ENCODE measurements at regions not wholly inside any gene's neighbourhood (a gene's known extent, or its start where the extent isn't known, plus 50 kb on each side); places are given as distances from the start of the nearest gene placed in this dataset.

GRCh38 chr1:175877939-175878737 is 134.7 kb upstream of the TNR start:
- Histone ChIP-seq H3K9me3 (ENCODE audit: control insufficient read depth, insufficient read depth, low read length) (no peaks in the 10 kb centered on the region), H3K9ac (ENCODE audit: low read depth, low read length) (no peak overlapping the region), H3K4me1 (ENCODE audit: insufficient read depth, low read length) (no peaks in the 10 kb centered on the region), H3K36me3 (ENCODE audit: insufficient read depth, low read length) (no peaks in the 10 kb centered on the region)

GRCh38 chr1:175875556-175875955 is 132.2 kb upstream of the TNR start:
- Histone ChIP-seq H3K4me1 (ENCODE audit: insufficient read depth, low read length) (no peaks in the 10 kb centered on the region), H3K9ac (ENCODE audit: low read depth, low read length) (no peak overlapping the region), H3K9me3 (ENCODE audit: control insufficient read depth, insufficient read depth, low read length) (no peaks in the 10 kb centered on the region), H3K36me3 (ENCODE audit: insufficient read depth, low read length) (no peaks in the 10 kb centered on the region)

GRCh38 chr1:175874081-175874480 is 130.7 kb upstream of the TNR start:
- no peaks in the 10 kb centered on the region for H3K9me3 ChIP-seq (ENCODE audit: control insufficient read depth, insufficient read depth, low read length)
- H3K4me1 ChIP-seq (ENCODE audit: insufficient read depth, low read length), result no peaks in the 10 kb centered on the region
- H3K36me3 ChIP-seq (ENCODE audit: insufficient read depth, low read length), result no peaks in the 10 kb centered on the region
- no peak overlapping the region for H3K9ac ChIP-seq (ENCODE audit: low read depth, low read length)

GRCh38 chr1:175873290-175873935 is 130.0 kb upstream of the TNR start:
- no peak overlapping the region for H3K9ac ChIP-seq (ENCODE audit: low read depth, low read length)
- H3K4me1 ChIP-seq (ENCODE audit: insufficient read depth, low read length), result no peaks in the 10 kb centered on the region
- no peaks in the 10 kb centered on the region for H3K36me3 ChIP-seq (ENCODE audit: insufficient read depth, low read length)
- no peaks in the 10 kb centered on the region for H3K9me3 ChIP-seq (ENCODE audit: control insufficient read depth, insufficient read depth, low read length)

GRCh38 chr1:175872588-175872987 is 129.2 kb upstream of the TNR start:
- Histone ChIP-seq H3K9ac (ENCODE audit: low read depth, low read length) (no peak overlapping the region), H3K36me3 (ENCODE audit: insufficient read depth, low read length) (no peaks in the 10 kb centered on the region), H3K4me1 (ENCODE audit: insufficient read depth, low read length) (no peaks in the 10 kb centered on the region), H3K9me3 (ENCODE audit: control insufficient read depth, insufficient read depth, low read length) (no peaks in the 10 kb centered on the region)

GRCh38 chr1:175871647-175872046 is 128.3 kb upstream of the TNR start:
- Histone ChIP-seq H3K9me3 (ENCODE audit: control insufficient read depth, insufficient read depth, low read length) (no peaks in the 10 kb centered on the region), H3K4me1 (ENCODE audit: insufficient read depth, low read length) (peaks cover under 1% of the 10 kb centered on the region; the same call in 1 of the 2 replicates), H3K36me3 (ENCODE audit: insufficient read depth, low read length) (no peaks in the 10 kb centered on the region), H3K9ac (ENCODE audit: low read depth, low read length) (no peak overlapping the region)

GRCh38 chr1:175870217-175870616 is 126.8 kb upstream of the TNR start:
- no peaks in the 10 kb centered on the region for H3K9me3 ChIP-seq (ENCODE audit: control insufficient read depth, insufficient read depth, low read length)
- H3K36me3 ChIP-seq (ENCODE audit: insufficient read depth, low read length), result no peaks in the 10 kb centered on the region
- no peak overlapping the region for H3K9ac ChIP-seq (ENCODE audit: low read depth, low read length)
- peaks cover 12% of the 10 kb centered on the region for H3K4me1 ChIP-seq (ENCODE audit: insufficient read depth, low read length)

- Histone ChIP-seq H3K4me1 (ENCODE audit: insufficient read depth, low read length) (peaks cover 29% of the 10 kb centered on the region), H3K9ac (ENCODE audit: low read depth, low read length) (no peak overlapping the region), H3K36me3 (ENCODE audit: insufficient read depth, low read length) (no peaks in the 10 kb centered on the region), H3K9me3 (ENCODE audit: control insufficient read depth, insufficient read depth, low read length) (no peaks in the 10 kb centered on the region)
Measured at GRCh38 chr1:175866776-175867175, 123.4 kb upstream of the TNR start.

- H3K36me3 ChIP-seq (ENCODE audit: insufficient read depth, low read length), result no peaks in the 10 kb centered on the region
- no peaks in the 10 kb centered on the region for H3K9me3 ChIP-seq (ENCODE audit: control insufficient read depth, insufficient read depth, low read length)
- no peak overlapping the region for H3K9ac ChIP-seq (ENCODE audit: low read depth, low read length)
- peaks cover 31% of the 10 kb centered on the region for H3K4me1 ChIP-seq (ENCODE audit: insufficient read depth, low read length)
Measured at GRCh38 chr1:175865041-175865766, 121.8 kb upstream of the TNR start.

- Histone ChIP-seq H3K9ac (ENCODE audit: low read depth, low read length) (no peak overlapping the region), H3K36me3 (ENCODE audit: insufficient read depth, low read length) (no peaks in the 10 kb centered on the region), H3K9me3 (ENCODE audit: control insufficient read depth, insufficient read depth, low read length) (no peaks in the 10 kb centered on the region), H3K4me1 (ENCODE audit: insufficient read depth, low read length) (peaks cover 31% of the 10 kb centered on the region)
Measured at GRCh38 chr1:175864625-175865024, 121.2 kb upstream of the TNR start.

- Histone ChIP-seq H3K4me1 (ENCODE audit: insufficient read depth, low read length) (peaks cover 31% of the 10 kb centered on the region), H3K36me3 (ENCODE audit: insufficient read depth, low read length) (no peaks in the 10 kb centered on the region)
Measured at GRCh38 chr1:175864183-175864582, 120.8 kb upstream of the TNR start.

GRCh38 chr1:175863299-175864050 is 120.1 kb upstream of the TNR start:
- Histone ChIP-seq H3K9ac (ENCODE audit: low read depth, low read length) (no peak overlapping the region), H3K36me3 (ENCODE audit: insufficient read depth, low read length) (no peaks in the 10 kb centered on the region), H3K4me1 (ENCODE audit: insufficient read depth, low read length) (peaks cover 31% of the 10 kb centered on the region), H3K9me3 (ENCODE audit: control insufficient read depth, insufficient read depth, low read length) (no peaks in the 10 kb centered on the region)

More at GRCh38 chr1:175864183-175864582, 120.8 kb upstream of the TNR start:
- Histone ChIP-seq H3K9ac (ENCODE audit: low read depth, low read length) (no peak overlapping the region), H3K9me3 (ENCODE audit: control insufficient read depth, insufficient read depth, low read length) (no peaks in the 10 kb centered on the region)

GRCh38 chr1:175862408-175862807 is 119.0 kb upstream of the TNR start:
- Histone ChIP-seq H3K4me1 (ENCODE audit: insufficient read depth, low read length) (peaks cover 31% of the 10 kb centered on the region), H3K36me3 (ENCODE audit: insufficient read depth, low read length) (no peaks in the 10 kb centered on the region), H3K9me3 (ENCODE audit: control insufficient read depth, insufficient read depth, low read length) (no peaks in the 10 kb centered on the region), H3K9ac (ENCODE audit: low read depth, low read length) (no peak overlapping the region)
